ENCODE measurements at regions not wholly inside any gene's neighbourhood (a gene's known extent, or its start where the extent isn't known, plus 50 kb on each side); places are given as distances from the start of the nearest gene placed in this dataset.
"Not testable (repeated sequence)": the region's sequence is repeated elsewhere in the genome, so short reads cannot be mapped to it uniquely, and the experiment has no call there.

DNA sequence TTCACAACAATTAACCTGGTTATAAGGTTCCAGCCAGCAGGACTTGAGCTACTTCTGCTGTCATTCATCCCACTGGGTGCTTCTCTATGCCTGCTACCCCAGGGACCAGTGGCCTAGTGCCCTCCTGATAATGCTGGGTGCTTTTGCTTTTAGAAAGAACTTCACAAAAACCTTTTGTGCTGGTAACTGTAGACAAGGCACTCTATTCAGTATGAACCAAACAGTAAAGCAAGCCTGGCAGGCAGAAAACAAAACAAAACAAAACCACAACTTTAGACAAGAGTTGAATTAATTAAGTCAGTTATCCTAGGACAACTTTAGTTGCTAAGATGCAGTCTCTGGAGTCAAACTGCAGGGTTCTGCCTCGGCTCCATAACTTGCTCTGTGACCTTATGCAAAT lies 61.9 kb upstream of the ADGRL2 start:
- DNase-seq: no peak

DNA sequence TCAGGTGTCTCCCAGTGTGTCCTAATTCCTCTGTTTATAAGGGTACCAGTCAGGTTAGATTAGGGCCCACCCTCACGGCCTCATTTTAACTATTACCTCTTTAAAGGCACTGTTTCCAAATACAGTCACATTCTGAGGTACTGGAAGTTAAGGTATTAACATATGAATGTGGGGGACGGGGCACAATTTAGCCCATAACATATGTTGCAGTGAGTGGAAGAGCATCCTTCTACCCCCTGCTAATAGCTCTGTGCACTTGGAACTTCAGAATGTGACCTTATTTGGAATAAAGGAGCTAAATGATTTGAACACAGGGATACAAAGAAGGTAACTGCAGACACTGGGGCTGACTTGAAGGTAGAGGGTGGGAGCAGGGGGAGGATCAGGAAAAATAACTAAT lies 67.3 kb upstream of the ADGRL2 start:
- DNase-seq: no peak

DNA sequence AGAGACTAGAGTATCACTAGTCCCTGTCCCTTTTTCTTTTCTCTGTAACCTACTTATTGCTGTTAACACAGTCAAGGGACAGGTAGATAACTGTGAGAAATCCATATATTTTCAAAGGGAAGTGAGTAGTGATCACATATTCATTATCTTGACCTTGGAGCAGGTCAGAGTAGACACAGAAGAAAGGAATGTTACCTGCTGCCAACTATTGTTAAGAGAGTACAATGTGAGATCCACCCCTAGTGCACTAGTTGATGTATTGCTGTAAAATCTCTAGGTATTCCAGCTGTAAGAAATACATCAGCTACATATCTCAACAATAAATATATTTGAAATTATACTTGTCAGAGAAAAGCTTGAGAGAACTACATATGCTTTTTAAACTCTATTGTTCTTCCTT lies 68.7 kb upstream of the ADGRL2 start:
- DNase-seq: no peak

DNA sequence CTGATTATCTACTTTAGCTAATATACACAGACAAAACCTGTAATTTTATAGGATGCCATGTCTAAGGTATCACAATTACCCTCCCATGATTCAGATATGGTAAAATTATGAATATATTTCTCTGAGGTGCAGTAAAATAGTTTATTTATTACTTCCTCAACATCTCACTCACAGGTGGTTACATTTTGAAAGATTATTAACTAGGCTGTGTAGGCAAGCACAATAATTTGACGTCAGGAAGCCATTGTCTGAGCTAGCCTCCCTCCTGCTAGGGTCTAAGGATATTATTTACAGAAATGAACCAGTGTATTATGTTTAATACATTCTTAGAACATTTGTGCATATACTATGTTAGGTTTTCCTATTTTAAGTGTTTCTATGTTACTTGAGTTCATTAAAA lies 69.9 kb upstream of the ADGRL2 start:
- no peak for DNase-seq

DNA sequence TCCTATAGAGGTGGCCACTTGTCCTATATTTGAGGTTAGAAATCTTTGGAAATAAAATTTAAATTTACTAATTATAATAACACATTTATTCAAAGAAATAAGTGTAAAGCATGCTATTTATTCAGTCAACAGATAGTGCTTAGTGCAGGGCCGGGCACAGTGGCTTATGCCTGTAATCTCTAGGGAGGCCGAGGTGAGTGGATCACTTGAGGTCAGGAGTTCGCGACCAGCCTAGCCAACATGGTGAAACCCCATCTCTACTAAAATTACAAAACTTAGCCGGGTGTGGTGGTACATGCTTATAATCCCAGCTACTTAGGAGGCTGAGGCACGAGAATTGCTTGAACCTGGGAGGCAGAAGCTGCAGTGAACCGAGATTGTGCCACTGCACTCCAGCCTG lies 70.4 kb upstream of the ADGRL2 start:
- not testable (repeated sequence) for DNase-seq

DNA sequence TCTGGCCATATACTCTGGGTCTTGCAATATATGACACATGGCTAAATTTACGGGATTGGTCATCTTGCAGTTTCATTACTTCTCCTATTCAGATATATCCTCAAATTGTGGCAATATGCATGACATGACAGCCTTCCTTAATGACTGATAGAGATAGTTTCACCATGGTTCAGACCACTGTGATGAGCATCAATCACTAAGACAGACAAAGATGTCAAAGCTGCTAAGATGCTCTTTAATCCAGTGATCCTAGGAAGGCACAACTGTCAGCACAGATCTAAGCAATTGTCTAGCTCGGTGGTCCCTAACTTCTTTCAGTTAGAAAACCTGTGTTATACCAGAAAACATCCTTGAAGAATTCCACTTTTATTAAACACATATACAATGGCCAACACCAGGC lies 70.9 kb upstream of the ADGRL2 start:
- no peak for DNase-seq

DNA sequence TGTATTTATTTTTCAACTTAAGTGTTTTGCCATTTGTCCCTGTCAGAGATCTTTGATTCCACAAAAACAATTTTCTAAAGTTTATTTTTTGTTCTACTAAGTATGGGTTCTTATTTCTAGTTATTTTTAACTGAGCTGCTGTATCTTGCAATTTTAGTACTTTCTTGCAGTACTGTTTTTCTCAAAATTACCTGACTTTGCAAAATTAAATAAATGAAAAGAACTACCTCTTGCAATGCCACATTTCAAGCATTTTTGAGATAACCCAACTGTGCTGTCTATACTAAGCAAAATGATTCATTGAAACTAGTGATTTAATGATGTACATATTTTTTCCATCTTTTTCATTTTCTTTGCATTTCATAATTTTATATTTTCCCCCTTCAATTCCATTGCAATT lies 71.5 kb upstream of the ADGRL2 start:
- DNase-seq: no peak

DNA sequence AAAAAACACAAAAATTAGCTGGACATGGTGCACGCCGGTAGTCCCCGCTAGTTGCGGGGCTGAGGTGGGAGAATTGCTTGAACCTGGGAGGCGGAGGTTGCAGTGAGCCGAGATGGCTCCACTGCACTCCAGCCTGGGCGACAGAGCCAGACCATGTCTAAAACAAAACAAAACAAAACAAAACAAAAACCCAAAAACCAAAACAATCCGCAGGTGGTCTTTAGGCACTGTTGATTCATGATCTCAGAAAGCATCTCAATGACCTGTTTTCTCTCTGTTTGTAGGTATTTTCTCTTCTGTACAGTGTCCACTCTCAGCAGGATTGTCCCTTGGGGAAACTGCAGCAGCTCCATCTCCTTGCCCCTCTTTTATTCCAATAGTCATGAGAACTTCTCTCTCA lies 74.9 kb upstream of the ADGRL2 start:
- no peak for DNase-seq

DNA sequence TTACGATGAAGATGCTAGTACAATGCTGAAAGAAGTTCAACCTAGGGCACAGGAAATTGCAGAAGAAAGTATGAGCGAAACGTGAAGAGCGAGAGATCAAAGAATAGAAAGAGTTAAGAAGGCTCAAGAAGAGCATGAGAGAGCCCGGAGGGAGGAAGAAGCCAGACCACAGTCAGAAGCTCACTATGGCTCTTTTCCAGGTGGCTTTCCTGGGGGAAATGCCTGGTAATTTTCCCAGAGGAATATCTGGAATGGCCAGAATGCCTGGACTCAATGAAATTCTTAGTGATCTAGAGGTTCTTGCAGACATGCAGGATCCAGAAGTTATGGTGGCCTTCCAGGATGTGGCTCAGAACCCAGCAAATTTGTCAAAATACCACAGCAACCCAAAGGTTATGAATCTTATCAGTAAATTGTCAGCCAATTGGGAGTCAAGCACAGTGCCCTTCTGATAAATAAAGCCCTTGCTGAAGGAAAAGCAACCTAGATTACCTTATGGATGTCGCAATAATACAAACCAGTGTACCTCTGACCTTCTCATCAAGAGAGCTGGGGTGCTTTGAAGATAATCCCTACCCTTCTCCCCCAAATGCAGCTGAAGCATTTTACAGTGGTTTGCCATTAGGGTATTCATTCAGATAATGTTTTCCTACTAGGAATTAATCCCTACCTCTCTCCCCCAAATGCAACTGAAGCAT lies 78.0 kb upstream of the ADGRL2 start:
- DNase-seq: not testable (repeated sequence)

DNA sequence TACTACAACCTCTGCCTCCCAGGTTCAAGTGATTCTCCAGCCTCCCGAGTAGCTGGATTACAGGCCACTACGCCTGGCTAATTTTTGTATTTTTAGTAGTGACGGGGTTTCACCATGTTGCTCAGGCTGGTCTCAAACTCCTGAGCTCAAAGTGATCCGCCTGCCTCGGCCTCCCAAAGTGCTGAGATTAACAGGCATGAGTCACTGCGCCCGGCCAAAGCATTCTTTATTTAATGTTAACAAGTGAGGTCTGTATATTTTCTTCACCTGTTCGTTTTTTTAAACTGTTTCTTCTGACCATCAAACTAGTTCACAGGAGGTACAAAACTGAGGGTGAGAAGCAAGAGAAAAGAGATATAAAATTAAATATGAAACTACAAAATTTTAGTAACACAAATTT lies 80.5 kb upstream of the ADGRL2 start:
- DNase-seq: not testable (repeated sequence)

DNA sequence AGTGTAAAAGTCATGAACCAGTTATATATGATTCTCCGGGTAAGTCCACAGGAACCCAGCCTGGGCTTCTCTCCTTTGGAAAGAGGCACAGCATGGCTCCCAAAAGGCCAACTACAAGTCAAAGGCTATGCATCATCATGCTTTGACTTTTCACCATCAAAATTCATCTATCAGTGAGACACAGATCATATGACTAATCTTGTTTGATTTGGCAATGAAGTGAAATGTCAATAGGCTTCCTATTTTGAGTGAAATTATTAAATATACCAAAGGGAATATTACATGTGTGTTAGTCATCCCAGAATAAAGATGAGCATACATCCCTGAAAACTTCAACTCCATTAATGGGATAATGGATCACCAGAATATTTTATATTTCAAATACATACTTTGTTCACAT lies 83.5 kb upstream of the ADGRL2 start:
- DNase-seq: no peak

DNA sequence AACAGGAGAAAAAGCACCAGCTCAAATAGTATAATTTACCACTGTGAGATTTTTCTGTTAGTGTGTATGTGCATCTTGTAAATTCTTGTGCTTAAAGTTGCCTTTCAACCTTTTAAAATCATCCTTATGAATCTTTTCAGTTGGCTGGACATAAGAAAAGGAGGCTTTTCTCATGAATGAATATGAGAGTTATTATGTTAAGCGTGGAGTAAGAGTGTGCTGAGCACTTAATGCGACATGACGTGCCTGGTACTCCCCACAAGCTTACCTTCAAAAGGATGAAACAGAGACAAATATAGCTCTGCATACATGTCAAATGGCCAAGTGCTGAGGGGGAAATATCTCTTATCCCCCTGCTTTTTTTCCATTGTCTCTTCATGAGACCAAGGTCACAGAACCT lies 85.3 kb upstream of the ADGRL2 start:
- no peak for DNase-seq

DNA sequence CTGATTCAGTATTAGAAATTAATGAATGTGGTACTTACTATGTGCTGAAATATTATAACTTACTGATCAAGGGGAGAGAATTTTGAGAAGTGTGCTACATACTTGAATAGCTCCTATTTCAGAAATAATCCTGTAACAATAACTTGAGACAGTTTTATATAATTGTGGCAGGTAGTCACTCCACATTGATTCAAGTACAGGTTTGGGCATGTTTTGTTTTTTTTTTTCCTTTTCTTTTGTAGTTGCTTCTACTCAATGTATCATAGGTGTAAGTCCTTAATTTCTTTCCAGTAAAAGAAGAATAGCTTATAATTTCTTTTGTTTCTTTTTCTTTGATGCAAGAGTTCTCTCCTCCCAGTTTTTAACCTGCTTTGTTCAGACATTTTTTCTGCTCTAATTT lies 86.1 kb upstream of the ADGRL2 start:
- DNase-seq: no peak

DNA sequence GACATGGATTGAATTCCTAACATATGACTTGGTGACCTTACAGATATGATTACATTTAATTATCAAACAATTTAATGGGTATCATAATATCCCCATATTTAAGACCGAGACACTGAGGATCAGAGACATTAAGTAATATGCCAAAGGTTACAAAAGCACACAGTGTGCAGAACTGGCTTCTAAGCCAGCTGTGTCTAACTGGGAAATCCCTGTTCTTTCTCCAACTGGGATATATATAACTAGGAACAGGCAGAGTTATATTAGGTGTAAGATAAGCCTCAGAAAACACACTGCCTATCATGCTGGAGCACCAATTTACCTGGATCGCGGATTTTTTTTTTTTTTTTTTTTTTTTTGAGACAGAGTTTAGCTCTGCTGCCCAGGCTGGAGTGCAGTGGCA lies 88.3 kb upstream of the ADGRL2 start:
- no peak for DNase-seq

DNA sequence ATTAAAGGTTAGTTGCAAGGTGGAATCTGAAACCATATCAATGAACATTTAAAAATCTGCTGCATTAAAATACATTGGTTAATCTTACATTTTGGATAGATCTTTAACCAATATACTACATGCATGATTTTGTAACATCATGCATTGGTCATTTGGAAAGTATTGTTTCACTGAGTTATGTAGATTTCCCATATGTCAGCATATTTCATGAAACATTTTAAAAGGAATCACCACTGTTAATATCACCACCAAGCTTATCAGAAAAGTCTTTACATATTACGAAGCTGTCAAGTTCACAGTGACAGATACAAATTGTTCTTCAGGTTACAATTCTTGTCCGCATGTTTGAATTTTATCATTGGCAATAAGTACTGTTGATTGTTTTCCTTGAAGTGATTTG lies 89.9 kb upstream of the ADGRL2 start:
- DNase-seq: no peak

DNA sequence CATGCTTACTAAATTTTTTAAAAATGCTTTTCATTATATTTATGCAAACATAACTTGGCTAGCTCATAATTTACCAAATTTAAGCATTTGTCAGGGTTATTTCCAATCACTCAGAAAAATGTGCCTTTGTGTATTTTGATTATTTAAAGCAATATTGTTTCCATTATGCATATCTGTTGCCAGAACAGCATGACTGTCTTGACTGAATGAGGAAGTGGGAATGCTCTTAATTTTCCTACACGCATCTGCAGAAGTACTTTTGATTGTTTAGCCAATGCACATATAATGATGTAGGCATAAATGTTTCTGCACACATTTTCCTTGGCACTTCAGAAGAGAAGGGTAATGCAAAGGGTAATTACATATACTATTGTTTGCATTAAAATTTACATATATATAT lies 92.5 kb upstream of the ADGRL2 start:
- DNase-seq: no peak

DNA sequence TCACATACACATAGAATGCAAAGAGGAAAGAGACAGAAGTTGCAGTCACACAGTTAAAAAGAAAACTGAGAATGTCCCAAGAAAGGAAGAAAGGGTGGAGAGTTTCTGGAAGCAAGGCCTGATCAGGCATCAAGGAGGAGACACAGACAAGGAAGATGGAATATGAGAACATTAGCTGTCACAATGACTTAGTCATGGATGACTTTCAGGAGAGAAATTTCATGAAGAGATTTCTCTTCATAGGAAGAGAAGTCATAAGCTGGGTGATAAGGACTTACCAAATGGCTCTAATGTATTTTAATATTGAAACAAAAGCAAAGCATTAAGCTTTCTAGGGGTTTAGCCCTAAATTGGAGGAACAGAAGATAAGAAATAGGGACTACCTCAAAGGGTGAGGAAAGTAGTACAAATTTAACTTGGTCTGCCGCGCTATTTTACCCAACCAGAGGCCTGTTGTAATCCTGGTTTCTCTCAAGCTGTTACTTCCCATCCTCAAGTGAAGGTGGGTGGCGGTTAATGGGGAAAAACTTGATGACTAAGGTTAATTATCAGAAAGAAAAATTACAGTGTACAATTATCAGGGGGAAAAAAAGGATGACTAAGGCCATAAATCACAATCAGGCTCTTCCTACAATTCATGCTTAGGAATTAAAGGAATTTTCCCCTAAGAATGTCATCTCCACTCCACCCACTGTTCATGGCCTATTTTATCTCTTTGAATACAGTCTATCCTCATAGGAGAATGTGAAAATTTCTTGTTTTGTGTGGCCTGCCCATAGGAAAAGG lies 93.9 kb upstream of the ADGRL2 start:
- DNase-seq: no peak

DNA sequence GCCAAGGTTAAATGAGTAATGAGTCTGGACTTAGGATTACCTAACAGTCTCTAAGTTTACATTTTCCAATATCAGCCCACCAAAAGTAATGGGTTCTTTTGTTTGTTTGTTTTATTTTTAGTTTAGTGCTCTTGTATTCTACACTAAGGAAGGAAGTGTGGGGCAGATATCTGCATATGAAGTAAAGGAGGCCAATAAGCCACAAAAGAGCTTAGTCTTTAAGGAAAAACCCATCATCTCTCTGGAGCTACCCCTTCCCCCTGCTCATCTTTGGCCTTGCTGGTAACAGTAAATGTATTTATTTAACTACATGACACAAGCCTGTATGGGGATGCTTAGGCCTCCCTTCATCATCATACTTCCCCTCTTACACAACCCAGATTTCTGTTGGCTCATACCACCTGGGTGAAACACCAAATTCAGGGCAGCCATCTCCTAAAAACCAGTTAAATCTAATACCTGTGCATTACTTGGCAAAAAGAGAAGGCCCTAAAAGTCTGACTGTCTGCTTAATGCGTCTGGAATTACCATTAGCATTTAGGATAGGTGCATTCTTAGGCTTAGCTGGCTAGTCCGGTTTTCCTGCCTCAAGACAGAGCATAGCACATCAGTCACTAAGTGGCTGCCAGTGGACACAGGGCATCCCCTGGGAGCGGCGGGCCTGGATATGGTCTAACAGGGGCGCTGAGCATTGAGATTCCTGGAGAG lies 96.8 kb upstream of the ADGRL2 start:
- no peak for DNase-seq

DNA sequence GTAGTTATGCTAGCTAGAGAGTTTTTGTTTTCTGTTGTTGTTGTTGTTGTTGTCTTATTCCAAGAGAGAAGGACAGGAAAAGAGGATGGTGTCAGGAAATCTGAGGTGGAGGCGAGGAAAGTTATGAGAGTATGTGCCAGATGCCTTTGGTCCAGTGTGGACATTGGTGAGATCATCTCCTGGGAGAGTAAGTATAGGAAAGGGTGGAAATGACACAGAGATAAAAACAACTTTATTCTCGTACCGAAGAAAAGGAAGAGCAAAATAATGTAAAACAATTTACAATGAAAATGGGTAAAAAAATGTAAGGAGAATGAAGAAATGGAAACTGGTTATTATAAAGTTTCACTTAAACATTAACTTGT lies 97.4 kb upstream of the ADGRL2 start:
- no peak for DNase-seq

DNA sequence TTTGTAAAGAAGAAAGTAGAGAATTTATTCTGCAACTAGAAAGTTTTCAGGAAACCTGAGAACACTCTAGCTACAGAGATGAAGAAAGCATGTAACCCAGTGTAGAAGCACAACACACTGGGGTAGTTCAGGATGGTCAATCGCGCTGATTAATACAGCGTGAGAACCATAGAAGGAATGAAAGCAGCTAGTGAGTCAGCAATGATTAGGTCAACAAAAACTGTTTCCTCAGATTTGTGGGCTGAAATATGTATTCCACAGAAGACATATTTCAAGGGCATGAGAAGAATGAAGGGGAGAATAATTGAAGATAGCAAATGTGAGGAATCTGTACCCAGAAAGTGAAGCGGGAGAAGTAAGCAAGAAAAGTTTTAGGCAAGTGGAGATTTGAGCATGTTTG lies 97.8 kb upstream of the ADGRL2 start:
- DNase-seq: no peak

DNA sequence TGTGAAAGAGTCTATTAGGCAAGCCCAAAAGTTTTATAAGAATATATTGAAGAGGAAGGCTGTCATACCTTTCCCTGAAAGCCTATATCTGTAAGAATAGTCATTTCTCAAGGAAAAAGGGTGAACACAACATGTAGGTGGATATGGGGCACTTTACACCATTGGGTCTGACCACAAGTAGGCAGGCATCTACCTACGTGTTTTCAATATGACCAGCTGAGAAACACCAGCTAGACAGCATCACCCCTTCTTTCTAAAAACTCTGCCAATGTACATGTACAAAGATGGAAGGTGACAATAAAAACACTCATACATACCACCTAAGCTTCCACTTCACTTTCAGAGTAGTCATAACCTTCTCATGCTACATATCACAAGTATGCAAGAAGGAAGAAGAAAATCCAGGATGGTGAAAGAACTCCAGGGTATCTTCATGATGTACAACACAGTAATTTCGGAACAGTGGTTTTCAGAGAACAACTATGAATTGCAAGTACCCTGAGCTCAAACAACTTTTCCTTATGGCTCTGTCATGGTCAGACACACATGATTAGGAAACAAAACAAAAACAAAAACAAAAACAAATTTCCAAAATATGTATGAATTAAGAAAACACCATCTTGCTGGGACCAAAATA lies 98.5 kb upstream of the ADGRL2 start:
- DNase-seq: no peak

DNA sequence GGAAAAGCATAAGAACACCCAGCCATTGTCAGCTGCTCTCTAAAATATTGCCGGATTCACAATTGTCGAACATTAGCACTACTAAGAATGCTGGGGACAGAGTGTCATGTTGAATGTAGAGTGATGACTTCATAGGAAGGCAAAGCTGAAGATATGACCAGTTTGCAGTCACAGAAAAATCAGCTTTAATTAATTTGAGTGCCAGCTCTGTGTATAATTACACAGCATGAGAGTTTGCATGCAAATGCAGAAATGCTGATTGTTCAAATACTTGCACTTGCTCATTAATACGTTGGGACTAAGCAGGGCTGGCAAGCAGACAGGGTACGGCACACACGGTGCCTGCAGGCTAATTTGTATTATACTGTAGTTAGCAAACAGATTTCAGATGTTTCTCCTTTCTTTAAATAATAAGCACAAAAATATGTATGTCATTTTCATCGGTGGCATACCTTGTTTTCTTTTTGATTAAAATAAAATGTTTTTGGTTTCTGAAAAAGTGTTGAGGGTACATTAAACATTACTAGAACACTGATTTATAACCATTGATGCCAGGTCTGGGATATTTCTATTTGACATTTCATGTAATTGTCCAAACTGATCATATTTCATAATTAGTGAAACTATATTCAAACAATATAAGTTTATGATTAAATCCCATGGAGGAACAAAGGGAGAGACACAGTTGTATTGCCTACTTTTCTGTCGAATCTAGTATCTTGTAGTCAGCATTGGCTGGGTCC lies 99.8 kb upstream of the ADGRL2 start:
- DNase-seq: no peak

DNA sequence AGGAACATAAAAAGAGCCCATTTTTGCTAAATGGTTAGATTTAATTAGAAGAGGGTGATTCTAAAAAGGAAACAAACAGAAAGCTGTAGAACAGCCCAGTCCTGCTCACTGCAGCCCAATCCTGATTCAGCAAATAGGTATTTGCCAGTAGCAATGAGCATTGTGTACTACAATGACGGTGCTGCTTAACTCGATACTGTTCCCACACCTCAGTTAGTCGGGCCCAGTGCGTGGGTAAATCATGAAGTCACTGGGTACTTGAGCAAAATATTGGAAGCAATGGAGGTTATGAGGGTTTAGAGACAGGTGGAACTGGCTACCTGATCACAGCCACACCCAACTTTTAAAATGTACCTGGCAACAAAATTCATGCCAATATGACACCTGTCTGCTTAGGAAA lies 101.5 kb upstream of the ADGRL2 start:
- DNase-seq: no peak
